WTC11 (cell line): ENCODE measurements at regions not wholly inside any gene's neighbourhood (a gene's known extent, or its start where the extent isn't known, plus 50 kb on each side); places are given as distances from the start of the nearest gene placed in this dataset.

ENCODE experiments used
- AFF4 ChIP-seq: sonication (generic); formaldehyde crosslinking; IDR thresholded peaks from 2 replicates; pipeline ENCODE4 v1.8.1; 2023; ENCODE audit warnings: mild to moderate bottlenecking, missing genetic modification reagents, borderline replicate concordance
- CREB1 ChIP-seq: sonication (generic); formaldehyde crosslinking; IDR thresholded peaks from 2 replicates; pipeline ENCODE4 v1.8.0; 2023; ENCODE audit warnings: mild to moderate bottlenecking, missing genetic modification reagents
- CTCF ChIP-seq: fragments of 200-600 bp; IDR thresholded peaks from 2 replicates; pipeline ENCODE4 v1.8.0; 2022; ENCODE audit warnings: antibody characterized with exemption
- ELF4 ChIP-seq: sonication (generic); formaldehyde crosslinking; IDR thresholded peaks from 2 replicates; pipeline ENCODE4 v1.8.1; 2022; ENCODE audit warnings: low read depth, mild to moderate bottlenecking, moderate library complexity, missing genetic modification reagents
- ESRRA ChIP-seq: sonication (generic); formaldehyde crosslinking; IDR thresholded peaks from 2 replicates; pipeline ENCODE4 v1.8.1; 2022; ENCODE audit warnings: mild to moderate bottlenecking, missing genetic modification reagents, borderline replicate concordance
- ETV6 ChIP-seq: sonication (generic); formaldehyde crosslinking; IDR thresholded peaks from 2 replicates; pipeline ENCODE4 v1.8.1; 2022; ENCODE audit warnings: mild to moderate bottlenecking, missing genetic modification reagents
- TCF7 ChIP-seq: sonication (generic); formaldehyde crosslinking; IDR thresholded peaks from 2 replicates; pipeline ENCODE4 v1.8.0; 2022; ENCODE audit warnings: mild to moderate bottlenecking, low read depth, missing genetic modification reagents, moderate library complexity
- ZBTB21 ChIP-seq: sonication (generic); formaldehyde crosslinking; IDR thresholded peaks from 2 replicates; pipeline ENCODE4 v1.8.1; 2023; ENCODE audit warnings: mild to moderate bottlenecking, missing genetic modification reagents, borderline replicate concordance
- ZNF138 ChIP-seq: sonication (generic); formaldehyde crosslinking; conservative IDR thresholded peaks from 2 replicates; pipeline ENCODE4 v1.8.1; 2022; ENCODE audit warnings: mild to moderate bottlenecking, moderate library complexity, missing genetic modification reagents
- ZNF281 ChIP-seq: sonication (generic); formaldehyde crosslinking; IDR thresholded peaks from 2 replicates; pipeline ENCODE4 v1.8.0; 2023; ENCODE audit warnings: mild to moderate bottlenecking, missing genetic modification reagents
- ZNF512 ChIP-seq: sonication (generic); formaldehyde crosslinking; IDR thresholded peaks from 2 replicates; pipeline ENCODE4 v1.8.1; 2022; ENCODE audit warnings: missing genetic modification reagents, borderline replicate concordance
- TF ChIP-seq, protein P1 (sequence below): sonication (generic); formaldehyde crosslinking; IDR thresholded peaks from 2 replicates; pipeline ENCODE4 v1.8.1; 2023; ENCODE audit warnings: mild to moderate bottlenecking, missing genetic modification reagents, moderate library complexity
- TF ChIP-seq, protein P2 (sequence below): fragments of 250-450 bp; sonication (Bioruptor Pico); IDR thresholded peaks from 2 replicates; pipeline ENCODE4 v1.8.0; 2021; ENCODE audit warnings: mild to moderate bottlenecking

DNA sequence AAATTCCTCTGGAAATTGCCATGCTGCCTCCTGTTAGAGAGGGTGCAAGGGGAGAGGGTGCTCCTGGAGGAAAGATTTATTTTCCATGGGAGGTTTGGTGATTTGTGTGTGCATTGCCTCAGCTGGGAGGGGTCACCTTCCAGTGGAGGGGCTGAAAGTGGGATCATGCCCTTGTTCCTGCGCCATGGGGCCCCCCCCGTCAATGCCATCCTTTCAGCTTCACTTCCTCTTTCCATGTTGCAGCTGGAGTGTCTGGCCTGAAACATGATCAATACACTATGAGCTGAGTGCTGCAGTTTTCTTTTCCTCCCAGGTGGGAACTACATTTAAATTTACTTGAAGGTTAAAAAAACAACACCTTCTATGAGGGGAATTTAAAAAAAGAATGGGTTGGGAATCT, 176.8 kb downstream of the MELK start:
- TF ChIP-seq CTCF (no peak), ZBTB21 (no peak), ZNF281 (no peak), ZNF138 (no peak), AFF4 (CRISPR knock-in tag) (no peak), ETV6 (CRISPR knock-in tag) (no peak), TCF7 (CRISPR knock-in tag) (no peak), ZNF512 (no peak), CREB1 (CRISPR knock-in tag) (no peak), ELF4 (CRISPR knock-in tag) (no peak), ESRRA (CRISPR knock-in tag) (no peak)
- TF ChIP-seq, protein P1, sequence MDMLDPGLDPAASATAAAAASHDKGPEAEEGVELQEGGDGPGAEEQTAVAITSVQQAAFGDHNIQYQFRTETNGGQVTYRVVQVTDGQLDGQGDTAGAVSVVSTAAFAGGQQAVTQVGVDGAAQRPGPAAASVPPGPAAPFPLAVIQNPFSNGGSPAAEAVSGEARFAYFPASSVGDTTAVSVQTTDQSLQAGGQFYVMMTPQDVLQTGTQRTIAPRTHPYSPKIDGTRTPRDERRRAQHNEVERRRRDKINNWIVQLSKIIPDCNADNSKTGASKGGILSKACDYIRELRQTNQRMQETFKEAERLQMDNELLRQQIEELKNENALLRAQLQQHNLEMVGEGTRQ (CRISPR knock-in tag) = no peak
- TF ChIP-seq, protein P2, sequence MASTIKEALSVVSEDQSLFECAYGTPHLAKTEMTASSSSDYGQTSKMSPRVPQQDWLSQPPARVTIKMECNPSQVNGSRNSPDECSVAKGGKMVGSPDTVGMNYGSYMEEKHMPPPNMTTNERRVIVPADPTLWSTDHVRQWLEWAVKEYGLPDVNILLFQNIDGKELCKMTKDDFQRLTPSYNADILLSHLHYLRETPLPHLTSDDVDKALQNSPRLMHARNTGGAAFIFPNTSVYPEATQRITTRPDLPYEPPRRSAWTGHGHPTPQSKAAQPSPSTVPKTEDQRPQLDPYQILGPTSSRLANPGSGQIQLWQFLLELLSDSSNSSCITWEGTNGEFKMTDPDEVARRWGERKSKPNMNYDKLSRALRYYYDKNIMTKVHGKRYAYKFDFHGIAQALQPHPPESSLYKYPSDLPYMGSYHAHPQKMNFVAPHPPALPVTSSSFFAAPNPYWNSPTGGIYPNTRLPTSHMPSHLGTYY = no peak
